Vagina (tissue), 2 donors: ENCODE measurements at regions not wholly inside any gene's neighbourhood (a gene's known extent, or its start where the extent isn't known, plus 50 kb on each side); places are given as distances from the start of the nearest gene placed in this dataset.

ENCODE experiments used
- DNase-seq, 2 donors: peaks; one replicate each; pipeline ENCODE4 v3.0.0-alpha.2; 2017; ENCODE audit errors: extremely low spot score in 2 of 2
- H3K27ac ChIP-seq: fragments of 200-600 bp; sonication (generic); one replicate; pipeline ENCODE4 v1.5.1; 2019
- H3K27me3 ChIP-seq: fragments of 200-600 bp; sonication (generic); one replicate; pipeline ENCODE4 v1.5.1; 2019
- H3K36me3 ChIP-seq, 2 donors: fragments of 200-600 bp; sonication (generic); one replicate each; pipeline ENCODE4 v1.5.1; 2017 to 2019
- H3K4me1 ChIP-seq: fragments of 200-600 bp; sonication (generic); one replicate; pipeline ENCODE4 v1.5.1; 2019
- H3K4me3 ChIP-seq, 2 donors: fragments of 200-600 bp; sonication (generic); 1 replicate in 1 of 2; 2 replicates in 1 of 2; pipeline ENCODE4 v1.5.1; 2016 to 2019
- H3K9me3 ChIP-seq: fragments of 200-600 bp; sonication (generic); one replicate; pipeline ENCODE4 v1.5.1; 2019
- POLR2A ChIP-seq, 2 donors: fragments of 450-650 bp; IDR thresholded peaks; one replicate each; pipeline ENCODE4 v1.6.1; 2017; ENCODE audit warnings: antibody characterized with exemption in 2 of 2, mild to moderate bottlenecking in 2 of 2, moderate library complexity in 2 of 2
- POLR2AphosphoS5 ChIP-seq, 2 donors: sonication (generic); formaldehyde crosslinking; IDR thresholded peaks; one replicate each; pipeline ENCODE4 v1.9.0; 2017; ENCODE audit warnings: antibody characterized with exemption in 2 of 2, mild to moderate bottlenecking in 2 of 2, low read depth in 1 of 2; ENCODE audit not compliant: insufficient read depth in 1 of 2
- intact Hi-C: fragments of 100-400 bp; cut with DNase I; formaldehyde crosslinking; loops from one replicate; pipeline ENCODE4 v1.15.1; 2023
- TF ChIP-seq, protein P1 (sequence below), 3 experiments: fragments of 450-650 bp in 2 of 3; fragments of 200-600 bp in 1 of 3; sonication (generic) in 1 of 3; IDR thresholded peaks; one replicate each; pipeline ENCODE4 v1.5.1; 2017 to 2019; ENCODE audit warnings: antibody characterized with exemption in 3 of 3, mild to moderate bottlenecking in 2 of 3, moderate library complexity in 2 of 3

DNA sequence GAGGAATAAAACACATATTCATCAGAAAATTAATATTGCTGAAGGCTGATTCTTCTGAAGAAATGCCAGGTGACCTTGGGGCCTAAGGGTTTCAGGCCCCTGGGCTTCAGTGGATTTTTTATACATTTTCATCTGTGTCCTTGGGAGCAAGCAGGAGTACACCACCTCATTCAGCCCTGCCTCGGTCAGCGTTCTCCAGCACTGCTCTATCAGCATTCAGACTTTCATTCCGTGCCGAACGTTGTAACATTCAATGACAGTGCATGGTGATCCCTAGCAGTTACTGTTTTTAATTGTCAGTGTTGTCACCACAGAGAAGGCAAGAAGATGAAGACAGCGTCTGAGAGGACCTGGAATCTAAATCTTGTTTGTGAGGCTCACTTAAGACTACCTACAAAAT is 490.4 kb downstream of the DNAH5 start:
- no peaks in the 10 kb centered on the region for H3K27me3 ChIP-seq
- DNase-seq = no peak
- H3K27ac ChIP-seq = no peak overlapping the region
- H3K4me1 ChIP-seq = no peaks in the 10 kb centered on the region
- H3K9me3 ChIP-seq = no peaks in the 10 kb centered on the region
- intact Hi-C loops = no loop called here
- no peak overlapping the region for H3K4me3 ChIP-seq
- TF ChIP-seq, protein P1, sequence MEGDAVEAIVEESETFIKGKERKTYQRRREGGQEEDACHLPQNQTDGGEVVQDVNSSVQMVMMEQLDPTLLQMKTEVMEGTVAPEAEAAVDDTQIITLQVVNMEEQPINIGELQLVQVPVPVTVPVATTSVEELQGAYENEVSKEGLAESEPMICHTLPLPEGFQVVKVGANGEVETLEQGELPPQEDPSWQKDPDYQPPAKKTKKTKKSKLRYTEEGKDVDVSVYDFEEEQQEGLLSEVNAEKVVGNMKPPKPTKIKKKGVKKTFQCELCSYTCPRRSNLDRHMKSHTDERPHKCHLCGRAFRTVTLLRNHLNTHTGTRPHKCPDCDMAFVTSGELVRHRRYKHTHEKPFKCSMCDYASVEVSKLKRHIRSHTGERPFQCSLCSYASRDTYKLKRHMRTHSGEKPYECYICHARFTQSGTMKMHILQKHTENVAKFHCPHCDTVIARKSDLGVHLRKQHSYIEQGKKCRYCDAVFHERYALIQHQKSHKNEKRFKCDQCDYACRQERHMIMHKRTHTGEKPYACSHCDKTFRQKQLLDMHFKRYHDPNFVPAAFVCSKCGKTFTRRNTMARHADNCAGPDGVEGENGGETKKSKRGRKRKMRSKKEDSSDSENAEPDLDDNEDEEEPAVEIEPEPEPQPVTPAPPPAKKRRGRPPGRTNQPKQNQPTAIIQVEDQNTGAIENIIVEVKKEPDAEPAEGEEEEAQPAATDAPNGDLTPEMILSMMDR (IDR thresholded peaks at IDR 0.05) = no peak
- TF ChIP-seq POLR2A (IDR thresholded peaks at IDR 0.05) = no peak
- TF ChIP-seq POLR2AphosphoS5 (IDR thresholded peaks at IDR 0.05; ENCODE audit: insufficient read depth in 1 of 2, low read depth in 1 of 2) = no peak
- no peaks in the 10 kb centered on the region for H3K36me3 ChIP-seq

DNA sequence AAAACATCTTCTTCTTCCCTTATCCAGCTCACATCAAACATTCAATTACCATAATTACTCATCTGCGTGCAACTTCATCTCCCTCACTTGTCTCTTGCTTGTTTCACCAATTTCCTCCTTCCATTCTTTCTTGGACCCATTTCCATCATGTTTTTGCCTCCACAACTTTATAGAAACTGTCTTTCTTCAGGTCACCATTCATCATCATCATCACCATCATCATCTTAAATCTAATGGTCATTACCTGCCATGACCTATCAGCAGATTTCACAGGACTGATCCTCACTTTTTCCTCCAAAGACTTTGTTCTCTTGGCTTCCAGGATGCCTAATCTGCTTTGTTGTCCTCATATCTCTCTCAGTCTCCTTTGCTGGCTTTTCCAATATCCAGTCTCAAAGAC is 495.6 kb downstream of the DNAH5 start:
- no peaks in the 10 kb centered on the region for H3K36me3 ChIP-seq
- no peaks in the 10 kb centered on the region for H3K27me3 ChIP-seq
- no peak for DNase-seq
- no peak overlapping the region for H3K27ac ChIP-seq
- intact Hi-C loops = no loop called here
- no peaks in the 10 kb centered on the region for H3K9me3 ChIP-seq
- TF ChIP-seq POLR2AphosphoS5 (IDR thresholded peaks at IDR 0.05; ENCODE audit: insufficient read depth in 1 of 2, low read depth in 1 of 2) (no peak), POLR2A (IDR thresholded peaks at IDR 0.05) (no peak)
- TF ChIP-seq, protein P1 (IDR thresholded peaks at IDR 0.05) = no peak
- H3K4me3 ChIP-seq = no peak overlapping the region
- H3K4me1 ChIP-seq = no peaks in the 10 kb centered on the region

DNA sequence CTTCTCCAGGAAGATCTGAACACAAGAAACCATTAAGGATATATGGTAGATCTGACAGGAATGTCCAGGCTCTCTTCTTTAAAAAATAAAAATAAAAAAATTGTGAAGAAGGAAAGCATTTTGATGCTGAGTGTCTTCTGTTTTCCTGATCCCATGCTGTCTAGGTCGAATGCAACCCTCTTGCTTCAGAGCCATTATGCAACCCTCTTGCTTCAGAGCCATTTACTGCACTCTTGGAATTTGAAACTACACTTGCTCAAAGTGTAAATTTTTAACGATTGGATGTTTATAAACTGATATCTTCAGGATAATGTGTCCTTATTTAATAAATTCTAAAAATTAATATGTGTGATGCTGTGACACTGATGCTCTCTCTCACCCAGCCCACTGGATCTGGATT is 505.1 kb downstream of the DNAH5 start:
- no peaks in the 10 kb centered on the region for H3K36me3 ChIP-seq
- intact Hi-C loops = no loop called here
- TF ChIP-seq POLR2AphosphoS5 (IDR thresholded peaks at IDR 0.05; ENCODE audit: insufficient read depth in 1 of 2, low read depth in 1 of 2) (no peak), POLR2A (IDR thresholded peaks at IDR 0.05) (no peak)
- TF ChIP-seq, protein P1 (IDR thresholded peaks at IDR 0.05) = no peak

DNA sequence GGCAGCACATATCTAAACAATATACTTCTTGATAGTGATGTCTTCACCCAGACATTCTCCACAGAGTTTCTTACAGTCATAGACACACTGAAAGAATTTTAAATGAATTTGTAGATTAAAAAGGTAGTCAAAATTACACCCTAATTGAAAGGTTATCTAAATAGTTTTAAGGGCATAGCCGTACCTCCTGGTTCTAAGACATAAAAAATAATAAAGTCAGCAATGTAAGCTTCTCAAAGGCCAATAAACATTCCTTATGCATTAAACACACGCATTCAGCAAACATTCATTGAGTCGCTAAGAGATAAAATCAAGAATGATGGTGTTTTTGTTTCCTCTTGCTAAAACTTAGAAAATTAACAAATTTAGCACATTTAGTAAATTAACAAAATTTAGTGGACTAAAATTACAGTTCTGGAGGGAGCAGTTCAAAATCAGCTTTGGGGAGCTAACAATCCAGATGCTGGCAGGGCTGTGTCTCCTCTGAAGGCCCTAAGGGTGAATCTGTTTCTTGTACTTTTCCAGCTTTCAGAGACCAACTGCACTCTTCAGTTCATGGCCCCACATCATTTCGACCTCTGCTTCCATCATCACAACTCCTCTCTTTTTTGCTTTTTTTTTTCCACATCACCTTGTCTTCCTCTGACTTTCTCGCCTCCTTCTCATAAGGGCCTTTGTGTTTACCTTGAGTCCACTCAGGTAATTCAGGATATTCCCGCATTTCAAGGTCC is 516.5 kb downstream of the DNAH5 start:
- Histone ChIP-seq H3K9me3 (no peaks in the 10 kb centered on the region), H3K4me3 (no peak overlapping the region), H3K27me3 (no peaks in the 10 kb centered on the region), H3K4me1 (no peaks in the 10 kb centered on the region), H3K36me3 (no peaks in the 10 kb centered on the region), H3K27ac (no peak overlapping the region)
- DNase-seq = no peak
- TF ChIP-seq POLR2AphosphoS5 (IDR thresholded peaks at IDR 0.05; ENCODE audit: insufficient read depth in 1 of 2, low read depth in 1 of 2) = no peak
- TF ChIP-seq, protein P1 (IDR thresholded peaks at IDR 0.05) = no peak
- no peak for TF ChIP-seq POLR2A (IDR thresholded peaks at IDR 0.05)
- intact Hi-C loops = no loop called here

More for the DNA sequence above, 505.1 kb downstream of the DNAH5 start:
- Histone ChIP-seq H3K4me3 (no peak overlapping the region), H3K9me3 (no peaks in the 10 kb centered on the region), H3K27me3 (no peaks in the 10 kb centered on the region), H3K4me1 (no peaks in the 10 kb centered on the region), H3K27ac (no peak overlapping the region)
- DNase-seq = no peak

DNA sequence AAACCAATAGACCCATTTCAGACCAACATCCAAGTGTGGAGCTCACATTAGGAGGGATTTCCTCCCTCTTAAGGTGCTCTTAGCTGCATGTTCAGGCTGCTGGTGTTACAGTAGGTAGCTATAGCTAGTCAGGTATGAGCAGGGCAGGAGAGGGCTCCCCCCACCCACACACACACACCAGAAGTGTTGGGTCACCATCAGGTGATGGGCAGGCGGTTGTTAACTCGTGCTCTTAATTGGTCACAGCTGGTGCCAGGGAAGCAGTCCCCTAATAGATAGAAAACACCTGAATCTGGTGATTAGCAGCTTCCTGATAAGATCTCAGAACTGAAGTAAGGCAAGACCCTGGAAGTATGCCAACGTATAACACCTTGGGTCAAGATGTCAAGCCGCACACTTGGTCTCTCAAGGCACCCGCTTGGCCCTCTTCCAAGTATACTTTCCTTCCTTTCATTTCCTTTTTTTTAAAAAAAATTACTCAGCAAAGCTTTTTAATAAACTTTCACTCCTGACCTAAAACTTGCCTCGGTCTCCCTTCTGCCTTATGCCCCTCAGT is 532.4 kb downstream of the DNAH5 start:
- H3K4me3 ChIP-seq = no peak overlapping the region
- H3K4me1 ChIP-seq = no peaks in the 10 kb centered on the region
- no peaks in the 10 kb centered on the region for H3K36me3 ChIP-seq
- no peaks in the 10 kb centered on the region for H3K9me3 ChIP-seq
- TF ChIP-seq POLR2A (IDR thresholded peaks at IDR 0.05) (no peak), POLR2AphosphoS5 (IDR thresholded peaks at IDR 0.05; ENCODE audit: insufficient read depth in 1 of 2, low read depth in 1 of 2) (no peak)
- TF ChIP-seq, protein P1 (IDR thresholded peaks at IDR 0.05) = no peak
- intact Hi-C loops = no loop called here
- no peak overlapping the region for H3K27ac ChIP-seq
- DNase-seq = no peak
- no peaks in the 10 kb centered on the region for H3K27me3 ChIP-seq
